Peyer's patch (tissue), 4 donors: ENCODE measurements at regions not wholly inside any gene's neighbourhood (a gene's known extent, or its start where the extent isn't known, plus 50 kb on each side); places are given as distances from the start of the nearest gene placed in this dataset.
A peak's percentile ranks its signal among the peaks of the same experiment; 100 is the strongest.

Source experiments
- DNase-seq, 3 donors: peaks; one replicate each; pipeline ENCODE4 v3.0.0-alpha.2; 2017 to 2019
- H3K27ac ChIP-seq, 4 donors: fragments of 200-600 bp; sonication (generic); one replicate each; pipeline ENCODE4 v1.5.1; 2016 to 2019
- H3K27me3 ChIP-seq, 2 donors: fragments of 200-600 bp; sonication (generic); one replicate each; pipeline ENCODE4 v1.5.1; 2019
- H3K36me3 ChIP-seq, 3 donors: fragments of 200-600 bp; sonication (generic); one replicate each; pipeline ENCODE4 v1.5.1; 2016 to 2019
- H3K4me1 ChIP-seq, 4 donors: fragments of 200-600 bp; sonication (generic); one replicate each; pipeline ENCODE4 v1.5.1; 2016 to 2019
- H3K4me3 ChIP-seq, 4 donors: fragments of 200-600 bp; sonication (generic); 1 replicate in 3 of 4; 2 replicates in 1 of 4; pipeline ENCODE4 v1.5.1; 2016 to 2019; ENCODE audit warnings: mild to moderate bottlenecking in 1 of 4
- H3K9me3 ChIP-seq, 4 donors: fragments of 200-600 bp; sonication (generic); one replicate each; pipeline ENCODE4 v1.5.1; 2016 to 2019; ENCODE audit warnings: mild to moderate bottlenecking in 1 of 4
- POLR2A ChIP-seq, 2 donors: fragments of 450-650 bp; IDR thresholded peaks; one replicate each; pipeline ENCODE4 v1.5.1; 2017; ENCODE audit warnings: antibody characterized with exemption in 2 of 2, mild to moderate bottlenecking in 2 of 2, moderate library complexity in 2 of 2
- TF ChIP-seq, protein P1 (sequence below), 6 experiments: fragments of 450-650 bp in 4 of 6; fragments of 200-600 bp in 2 of 6; sonication (generic) in 1 of 6; IDR thresholded peaks; one replicate each; pipeline ENCODE4 v1.5.1; 2017 to 2019; ENCODE audit warnings: antibody characterized with exemption in 6 of 6, mild to moderate bottlenecking in 3 of 6, moderate library complexity in 1 of 6

DNA sequence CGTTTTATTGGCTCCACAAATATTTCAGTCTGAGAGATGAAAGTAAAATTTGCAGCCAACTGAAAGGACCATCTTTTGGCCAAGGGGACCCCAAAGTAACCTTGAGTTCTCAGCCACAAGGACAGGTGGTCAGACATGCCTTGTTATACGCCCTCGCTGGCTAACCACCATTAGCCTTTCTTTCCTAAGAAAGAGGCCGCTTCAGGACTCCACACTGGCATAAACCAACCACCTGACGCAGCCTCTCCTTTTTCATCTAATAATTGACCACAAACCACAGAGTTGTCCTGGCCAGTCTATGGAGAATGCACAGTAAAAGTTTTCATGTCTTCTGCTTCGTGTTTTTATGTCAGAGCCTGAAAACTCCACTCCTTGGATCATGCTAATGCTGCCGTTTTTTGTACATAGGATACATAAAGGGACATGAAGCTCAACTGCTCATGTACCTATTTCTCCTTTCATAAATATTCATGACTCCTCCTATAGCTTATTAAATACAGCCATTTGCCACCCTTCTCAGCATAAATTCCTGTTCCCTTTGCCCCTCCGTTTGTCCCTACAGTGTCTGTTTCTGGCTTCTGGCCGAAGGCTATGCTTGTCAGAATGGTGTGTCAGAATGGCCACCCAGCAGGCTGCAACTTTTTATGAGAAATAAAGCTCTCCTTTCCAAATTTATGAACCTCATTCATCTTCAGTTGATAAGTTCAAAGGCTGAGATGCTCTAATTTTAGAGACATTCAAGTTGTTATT is 374.1 kb upstream of the RBMS3 start:
- TF ChIP-seq POLR2A (IDR thresholded peaks at IDR 0.05): no peak
- TF ChIP-seq, protein P1, sequence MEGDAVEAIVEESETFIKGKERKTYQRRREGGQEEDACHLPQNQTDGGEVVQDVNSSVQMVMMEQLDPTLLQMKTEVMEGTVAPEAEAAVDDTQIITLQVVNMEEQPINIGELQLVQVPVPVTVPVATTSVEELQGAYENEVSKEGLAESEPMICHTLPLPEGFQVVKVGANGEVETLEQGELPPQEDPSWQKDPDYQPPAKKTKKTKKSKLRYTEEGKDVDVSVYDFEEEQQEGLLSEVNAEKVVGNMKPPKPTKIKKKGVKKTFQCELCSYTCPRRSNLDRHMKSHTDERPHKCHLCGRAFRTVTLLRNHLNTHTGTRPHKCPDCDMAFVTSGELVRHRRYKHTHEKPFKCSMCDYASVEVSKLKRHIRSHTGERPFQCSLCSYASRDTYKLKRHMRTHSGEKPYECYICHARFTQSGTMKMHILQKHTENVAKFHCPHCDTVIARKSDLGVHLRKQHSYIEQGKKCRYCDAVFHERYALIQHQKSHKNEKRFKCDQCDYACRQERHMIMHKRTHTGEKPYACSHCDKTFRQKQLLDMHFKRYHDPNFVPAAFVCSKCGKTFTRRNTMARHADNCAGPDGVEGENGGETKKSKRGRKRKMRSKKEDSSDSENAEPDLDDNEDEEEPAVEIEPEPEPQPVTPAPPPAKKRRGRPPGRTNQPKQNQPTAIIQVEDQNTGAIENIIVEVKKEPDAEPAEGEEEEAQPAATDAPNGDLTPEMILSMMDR (IDR thresholded peaks at IDR 0.05): no peak
- Histone ChIP-seq H3K4me1 (no peaks in the 10 kb centered on the region), H3K36me3 (no peaks in the 10 kb centered on the region), H3K9me3 (no peaks in the 10 kb centered on the region), H3K27me3 (no peaks in the 10 kb centered on the region), H3K27ac (no peak overlapping the region), H3K4me3 (no peak overlapping the region)
- no peak for DNase-seq

DNA sequence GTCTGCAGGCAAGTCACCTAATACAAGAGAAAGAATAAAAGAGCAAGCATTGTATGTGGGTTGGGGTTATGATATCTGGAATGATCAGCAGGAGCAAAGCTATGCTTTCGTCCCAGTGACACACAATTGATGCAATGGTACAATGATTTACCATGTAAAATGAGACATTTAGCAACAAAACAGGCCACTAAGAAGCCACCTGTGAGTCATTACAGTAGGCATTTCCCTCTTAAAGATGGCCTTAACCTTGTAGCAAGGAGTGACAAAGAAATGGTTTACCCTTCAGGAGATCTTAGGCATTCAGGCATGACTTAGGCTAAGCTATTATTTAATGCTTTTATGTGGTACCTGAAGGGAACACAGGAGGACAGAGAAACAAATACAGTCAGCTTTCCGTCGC is 373.3 kb upstream of the RBMS3 start:
- Histone ChIP-seq H3K4me1 (no peaks in the 10 kb centered on the region), H3K4me3 (no peak overlapping the region), H3K27me3 (no peaks in the 10 kb centered on the region), H3K36me3 (no peaks in the 10 kb centered on the region), H3K9me3 (no peaks in the 10 kb centered on the region), H3K27ac (no peak overlapping the region)
- TF ChIP-seq POLR2A (IDR thresholded peaks at IDR 0.05): no peak
- TF ChIP-seq, protein P1 (IDR thresholded peaks at IDR 0.05): no peak
- DNase-seq: no peak

DNA sequence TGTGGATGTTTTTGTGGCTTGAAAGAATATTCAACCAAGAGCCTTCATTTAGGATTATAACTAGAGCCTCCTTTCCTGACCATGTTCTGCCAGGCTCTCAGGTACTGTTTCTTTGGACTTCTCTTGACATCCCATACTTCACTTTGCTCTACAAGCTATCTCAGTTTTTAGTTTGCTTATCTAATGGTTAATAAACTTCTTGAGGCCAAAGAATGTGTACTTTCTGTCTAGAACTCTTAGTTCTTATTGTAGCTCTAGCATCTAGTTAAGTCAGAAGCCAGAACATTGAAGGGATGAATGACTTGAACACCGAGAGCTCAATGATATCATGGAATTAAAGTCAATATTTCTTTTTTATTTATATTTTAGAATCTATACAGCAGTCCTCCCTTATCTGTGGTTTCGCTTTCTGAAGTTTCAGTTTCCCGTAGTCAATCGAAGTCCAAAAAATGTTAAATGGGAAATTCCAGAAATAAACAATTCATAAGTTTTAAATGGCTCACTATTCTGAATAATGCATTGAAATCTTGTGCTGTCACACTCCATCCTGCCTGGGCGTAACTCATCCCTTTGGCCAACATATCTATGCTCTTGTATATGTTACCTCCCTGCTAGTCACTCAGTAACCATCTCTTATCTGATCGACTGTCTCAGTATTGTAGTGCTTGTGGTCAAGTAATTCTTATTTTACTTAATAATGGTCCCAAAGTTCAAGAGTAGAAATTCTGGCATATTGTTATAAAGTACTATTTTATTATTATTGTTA is 368.6 kb upstream of the RBMS3 start:
- Histone ChIP-seq H3K27ac (no peak overlapping the region), H3K27me3 (no peaks in the 10 kb centered on the region), H3K4me1 (no peaks in the 10 kb centered on the region), H3K36me3 (no peaks in the 10 kb centered on the region), H3K4me3 (no peak overlapping the region), H3K9me3 (no peaks in the 10 kb centered on the region)
- DNase-seq: no peak
- TF ChIP-seq, protein P1 (IDR thresholded peaks at IDR 0.05): no peak
- TF ChIP-seq POLR2A (IDR thresholded peaks at IDR 0.05): no peak

DNA sequence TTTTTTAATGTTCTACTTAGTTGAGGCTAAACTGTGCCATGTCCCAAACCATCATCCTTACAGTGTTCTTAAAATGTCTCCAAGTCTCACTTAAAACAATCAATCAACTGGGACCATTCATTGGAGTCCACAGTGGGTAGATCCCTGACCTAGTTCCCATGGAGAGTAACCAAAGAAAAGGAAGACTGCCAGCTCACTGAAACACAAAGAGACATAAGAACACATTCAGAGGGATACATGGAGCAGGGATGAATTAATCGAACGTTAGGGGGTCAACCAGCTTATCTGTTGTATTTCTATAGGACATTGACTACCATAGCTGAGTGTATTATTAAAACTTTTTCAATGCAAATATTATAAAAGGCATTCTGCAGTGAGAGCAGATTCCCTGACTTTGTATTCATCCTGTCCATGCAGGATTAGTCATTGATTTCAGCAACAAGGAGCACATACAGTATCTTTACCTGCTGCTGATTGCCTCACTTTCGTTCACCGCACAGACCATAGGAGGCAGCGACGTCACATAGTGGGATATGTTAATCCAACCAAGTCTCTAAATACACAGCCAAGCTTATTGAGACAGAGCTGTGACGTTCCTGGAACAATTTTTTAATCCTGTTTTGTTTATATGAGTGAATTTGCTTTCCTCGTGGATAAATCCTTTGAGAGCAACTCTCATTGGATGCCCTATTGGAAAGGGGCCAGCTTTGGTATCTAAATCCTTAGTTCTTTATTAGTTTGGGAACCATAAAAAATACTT is 364.9 kb upstream of the RBMS3 start:
- Histone ChIP-seq H3K9me3 (no peaks in the 10 kb centered on the region), H3K27me3 (no peaks in the 10 kb centered on the region), H3K4me1 (no peaks in the 10 kb centered on the region), H3K36me3 (no peaks in the 10 kb centered on the region), H3K4me3 (peak overlapping the region in 1 of 4 donors; percentile 24), H3K27ac (peak overlapping the region in 3 of 4 donors; percentile 6 to 66 (median 50))
- DNase-seq: peak in 1 of 3 donors; percentile 55
- TF ChIP-seq, protein P1 (IDR thresholded peaks at IDR 0.05): peak in 1 of 6 experiments; percentile 6
- no peak for TF ChIP-seq POLR2A (IDR thresholded peaks at IDR 0.05)

DNA sequence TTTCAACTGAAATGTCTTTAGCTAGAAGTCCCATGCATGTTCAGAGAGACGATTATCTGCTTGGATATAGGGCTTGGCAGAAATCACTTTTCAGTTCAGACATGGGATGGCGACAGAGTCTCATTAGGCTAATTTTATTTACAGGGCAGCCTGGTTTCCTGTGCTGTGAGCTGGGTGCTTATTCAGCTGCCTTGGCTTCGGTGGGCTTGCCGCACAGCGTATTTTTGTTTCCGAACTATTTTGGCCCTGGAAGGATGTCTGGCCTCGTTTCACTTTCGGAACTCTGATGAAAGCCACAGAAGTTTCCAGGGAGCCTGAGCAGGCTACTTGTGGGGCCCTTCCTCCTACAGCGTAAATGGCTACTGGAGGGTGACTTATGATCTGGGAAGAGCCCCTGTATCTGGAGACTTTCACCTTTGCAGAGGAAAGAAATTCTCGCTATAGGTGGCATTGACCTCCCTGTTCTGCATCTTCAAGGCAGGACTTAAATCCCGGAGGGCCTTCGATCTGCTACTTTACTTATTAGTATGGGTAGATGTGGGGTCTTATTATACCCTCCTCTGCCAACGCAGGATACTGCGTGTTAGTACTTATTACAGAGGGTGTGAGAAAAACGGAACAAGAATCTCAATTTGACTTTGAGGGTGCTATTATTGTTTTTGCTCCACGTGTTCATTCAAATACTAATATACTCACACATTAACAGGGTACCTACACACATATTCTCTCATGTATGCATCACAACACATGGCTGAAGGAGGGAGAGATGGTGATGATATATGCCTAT is 364.0 kb upstream of the RBMS3 start:
- Histone ChIP-seq H3K9me3 (no peaks in the 10 kb centered on the region), H3K4me1 (no peaks in the 10 kb centered on the region), H3K27ac (peak overlapping the region; percentile 7 to 66 (median 30)), H3K36me3 (no peaks in the 10 kb centered on the region), H3K27me3 (no peaks in the 10 kb centered on the region), H3K4me3 (peak overlapping the region in 2 of 4 donors; percentile 4 to 24)
- DNase-seq: peak in 1 of 3 donors; percentile 57
- no peak for TF ChIP-seq POLR2A (IDR thresholded peaks at IDR 0.05)
- TF ChIP-seq, protein P1 (IDR thresholded peaks at IDR 0.05): peak in 4 of 6 experiments; percentile 26 to 41 (median 39)
